AG04450 (cell line): ENCODE measurements at regions not wholly inside any gene's neighbourhood (a gene's known extent, or its start where the extent isn't known, plus 50 kb on each side); places are given as distances from the start of the nearest gene placed in this dataset.

ENCODE experiments used
- CTCF ChIA-PET: fragments of 300-600, 350-600 bp; formaldehyde crosslinking; extraction: SDS; loops from one replicate; lab custom pipeline; 2022; ENCODE audit warnings: antibody characterized with exemption, inconsistent platforms; lab: Charles Lee
- POLR2A ChIA-PET: fragments of 350-600 bp; formaldehyde crosslinking; extraction: SDS; loops from one replicate; lab custom pipeline; 2021; ENCODE audit warnings: antibody characterized with exemption, inconsistent platforms; lab: Yijun Ruan, JAX
- DNase-seq: peaks from one replicate; pipeline ENCODE4 v3.0.0-alpha.2; 2011; ENCODE audit warnings: low read depth, low spot score
- H3K27ac ChIP-seq: one replicate; pipeline ENCODE4 v1.5.1; 2012; ENCODE audit warnings: low read depth, low read length, control low read depth
- H3K27me3 ChIP-seq: one replicate; pipeline ENCODE4 v1.6.0; 2012; ENCODE audit warnings: low read length; ENCODE audit not compliant: control insufficient read depth, insufficient read depth
- H3K4me3 ChIP-seq: 2 replicates; pipeline ENCODE4 v1.5.1; 2011; ENCODE audit warnings: mild to moderate bottlenecking, low read depth, low read length, control low read depth
- H3K9me3 ChIP-seq: 2 replicates; pipeline ENCODE4 v1.5.1; 2012; ENCODE audit warnings: low read length; ENCODE audit not compliant: control insufficient read depth, insufficient read depth
- CTCF ChIP-seq: IDR thresholded peaks from 2 replicates; pipeline ENCODE4 v1.5.1; 2011; ENCODE audit warnings: low read depth, low read length, control low read depth, inconsistent platforms

DNA sequence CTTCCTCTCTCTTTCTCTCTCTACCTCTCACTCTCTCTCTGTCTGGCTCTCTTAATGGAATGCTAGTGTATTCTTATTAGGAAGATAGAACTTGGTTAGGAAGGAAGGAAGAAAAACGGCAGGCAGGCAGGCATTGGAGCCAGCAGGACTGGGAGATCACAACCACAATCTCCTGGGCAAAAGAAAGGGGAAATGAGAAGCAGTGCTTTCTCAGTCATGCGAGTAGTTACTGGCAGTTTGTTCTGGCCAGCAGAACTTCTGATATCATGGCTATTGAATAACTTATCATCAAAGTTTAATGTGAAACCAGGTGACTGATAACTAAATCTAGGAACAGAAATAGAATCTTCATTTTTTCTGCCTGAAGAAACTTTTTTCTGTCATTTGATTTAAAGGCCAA is 60.9 kb upstream of the PAGE1 start:
- H3K27ac ChIP-seq, result no peak overlapping the region
- no peak overlapping the region for H3K4me3 ChIP-seq
- TF ChIP-seq CTCF, result no peak
- no peaks in the 10 kb centered on the region for H3K9me3 ChIP-seq
- no peak for DNase-seq
- ChIA-PET CTCF (interaction anchor here (0.6 to 0.7 kb wide), 3 partner anchors 10 to 488 kb away, joined by 3 to 5 read pairs (median 5); no protein-coding TSS in a partner anchor), POLR2A (no interaction called here)
- H3K27me3 ChIP-seq, result no peaks in the 10 kb centered on the region

GRCh38 chrX:49754233-49754857 is 58.6 kb upstream of the PAGE1 start:
- no peak overlapping the region for H3K27ac ChIP-seq
- ChIA-PET CTCF (interaction anchor here (0.6 to 1.2 kb wide), 3 partner anchors 33 to 961 kb away, joined by 3 to 5 read pairs (median 3); no protein-coding TSS in a partner anchor), POLR2A (no interaction called here)
- no peaks in the 10 kb centered on the region for H3K9me3 ChIP-seq
- H3K27me3 ChIP-seq, result no peaks in the 10 kb centered on the region
- H3K4me3 ChIP-seq, result no peak overlapping the region
- peak; percentile 0 for DNase-seq
- TF ChIP-seq CTCF, result peak; percentile 61

DNA sequence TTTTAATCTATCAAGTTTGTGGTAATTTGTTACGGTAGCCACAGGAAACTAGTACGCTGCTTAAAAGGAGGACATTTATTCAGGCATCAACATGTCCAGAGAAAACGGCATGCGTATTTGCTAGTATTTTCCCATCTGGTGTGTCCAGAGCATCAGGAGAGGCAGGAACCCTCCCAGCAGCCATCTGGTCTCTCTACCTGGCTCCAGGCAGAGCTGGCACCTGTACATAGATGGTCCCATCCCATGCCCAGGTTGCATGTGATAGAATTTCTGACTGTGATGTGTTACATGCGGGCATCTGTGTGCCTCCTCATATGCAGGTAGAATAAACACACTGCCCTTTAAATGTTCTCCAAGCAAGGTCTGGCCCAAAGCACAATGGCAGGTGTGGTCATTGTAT is 57.9 kb upstream of the PAGE1 start:
- no peaks in the 10 kb centered on the region for H3K27me3 ChIP-seq
- no peak for DNase-seq
- CTCF ChIA-PET, result interaction anchor here (0.6 to 1.2 kb wide), 2 partner anchors 561 to 962 kb away, joined by 3 to 5 read pairs; no protein-coding TSS in a partner anchor
- TF ChIP-seq CTCF, result no peak
- POLR2A ChIA-PET, result no interaction called here
- H3K9me3 ChIP-seq, result no peaks in the 10 kb centered on the region
- H3K4me3 ChIP-seq, result no peak overlapping the region
- H3K27ac ChIP-seq, result no peak overlapping the region

DNA sequence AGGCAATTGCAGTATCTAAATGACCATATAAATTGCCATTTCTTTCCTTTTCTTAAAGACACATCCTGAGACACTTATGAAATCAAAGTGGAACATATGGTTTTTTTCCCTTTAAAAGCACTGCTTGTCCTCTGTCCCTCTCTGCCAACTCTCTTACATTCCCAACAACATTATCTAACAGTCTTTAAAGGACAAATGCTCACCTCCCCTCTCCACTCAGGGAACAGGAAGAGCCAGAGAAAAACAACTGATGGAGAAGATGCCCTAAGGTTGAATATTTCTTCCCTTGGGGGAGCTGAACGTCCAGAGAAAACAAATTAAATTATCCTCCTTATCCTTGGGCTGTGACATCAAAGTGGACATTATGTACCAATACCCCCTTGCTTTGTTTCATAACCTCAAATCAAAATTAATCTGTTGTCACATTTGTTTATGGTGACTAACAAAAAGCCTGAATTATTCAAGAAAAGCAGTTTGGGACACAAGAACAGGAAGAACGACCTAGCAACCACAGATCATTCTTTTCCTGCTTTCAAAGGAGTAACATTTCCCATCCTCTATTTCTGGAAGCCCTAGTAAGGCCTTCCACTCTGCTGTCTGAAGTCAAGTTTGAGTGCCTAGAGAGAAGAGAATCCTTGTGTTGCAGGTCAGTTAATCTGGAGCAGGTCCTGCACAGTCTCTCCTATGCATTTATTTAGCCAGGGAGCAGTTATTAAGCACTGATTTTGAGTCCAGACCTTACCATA is 52.6 kb upstream of the PAGE1 start:
- H3K27ac ChIP-seq, result no peak overlapping the region
- TF ChIP-seq CTCF, result no peak
- H3K9me3 ChIP-seq, result no peaks in the 10 kb centered on the region
- ChIA-PET POLR2A (no interaction called here), CTCF (no interaction called here)
- DNase-seq, result no peak
- H3K27me3 ChIP-seq, result no peaks in the 10 kb centered on the region
- no peak overlapping the region for H3K4me3 ChIP-seq

GRCh38 chrX:49746306-49746705 is 50.5 kb upstream of the PAGE1 start:
- CTCF ChIA-PET, result no interaction called here
- no peak for DNase-seq
- Histone ChIP-seq H3K9me3 (no peaks in the 10 kb centered on the region), H3K27me3 (no peaks in the 10 kb centered on the region), H3K27ac (no peak overlapping the region), H3K4me3 (no peak overlapping the region)
- POLR2A ChIA-PET, result no interaction called here
- TF ChIP-seq CTCF, result no peak
